HG03342 (cell line): ENCODE measurements at regions not wholly inside any gene's neighbourhood (a gene's known extent, or its start where the extent isn't known, plus 50 kb on each side); places are given as distances from the start of the nearest gene placed in this dataset.
"Not testable (repeated sequence)": the region's sequence is repeated elsewhere in the genome, so short reads cannot be mapped to it uniquely, and the experiment has no call there.

Experiments
- ATAC-seq: cut with Tn5 transposase; IDR thresholded peaks from one replicate; pipeline ENCODE4 v1.9.1; 2021; ENCODE audit warnings: mild to moderate bottlenecking, moderate library complexity; ENCODE audit not compliant: unreplicated experiment

DNA sequence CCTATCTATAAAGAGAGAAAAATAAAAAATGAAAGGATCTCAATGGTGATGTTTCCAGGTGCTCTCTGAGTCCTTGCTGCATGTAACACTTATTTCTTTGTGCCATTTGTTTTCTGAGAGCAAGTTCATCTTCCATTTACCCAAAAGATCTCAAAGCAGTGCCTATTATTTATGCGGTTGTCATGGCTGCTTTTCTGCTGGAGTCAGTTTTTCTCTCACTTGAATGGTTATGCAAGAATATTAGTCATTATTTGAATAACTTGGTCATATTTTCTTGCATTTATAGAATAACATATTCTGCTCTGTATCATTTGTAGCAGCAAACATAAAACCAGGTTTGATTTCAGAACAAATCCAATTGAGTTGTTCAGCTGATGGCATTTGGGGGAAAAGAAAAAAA lies 141.8 kb upstream of the G2E3 start:
- ATAC-seq = no peak

DNA sequence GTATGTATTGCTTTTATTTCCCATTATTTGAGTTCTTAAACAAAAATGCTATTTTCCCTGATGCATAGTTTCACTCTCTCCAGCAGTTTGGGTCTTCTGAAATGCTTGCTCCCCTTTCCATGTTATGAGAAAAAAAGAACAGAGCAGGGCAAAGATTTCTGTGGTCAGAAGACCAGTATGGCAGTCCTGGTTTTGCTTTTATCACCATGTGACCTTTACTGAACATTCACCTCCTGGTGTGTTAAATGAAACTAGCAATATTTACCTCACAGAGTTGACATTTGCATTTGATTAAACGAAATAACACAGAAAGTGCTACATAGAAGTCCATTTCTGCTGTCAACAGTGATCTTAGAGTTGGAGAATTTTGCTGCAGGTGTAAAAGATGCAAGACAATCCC lies 141.0 kb upstream of the G2E3 start:
- ATAC-seq = no peak

DNA sequence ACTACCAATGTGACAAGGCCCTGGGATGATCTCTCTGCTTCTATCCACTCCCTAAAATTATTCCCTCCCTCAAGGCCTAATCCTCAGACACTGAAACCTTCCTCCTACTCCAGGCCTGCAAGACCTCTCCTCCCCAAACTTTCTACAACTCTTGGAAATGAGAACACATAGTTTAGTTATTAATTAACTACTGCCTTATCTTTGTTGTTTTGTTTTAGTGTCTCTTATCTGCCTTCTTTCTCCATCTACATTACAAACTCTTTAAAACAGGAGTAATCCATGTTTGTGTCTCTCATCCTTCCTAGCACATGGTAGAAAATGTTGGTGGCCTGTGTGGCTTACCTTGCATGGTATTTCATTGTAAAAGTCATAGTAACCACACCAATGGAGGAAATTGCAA lies 139.9 kb upstream of the G2E3 start:
- no peak for ATAC-seq

DNA sequence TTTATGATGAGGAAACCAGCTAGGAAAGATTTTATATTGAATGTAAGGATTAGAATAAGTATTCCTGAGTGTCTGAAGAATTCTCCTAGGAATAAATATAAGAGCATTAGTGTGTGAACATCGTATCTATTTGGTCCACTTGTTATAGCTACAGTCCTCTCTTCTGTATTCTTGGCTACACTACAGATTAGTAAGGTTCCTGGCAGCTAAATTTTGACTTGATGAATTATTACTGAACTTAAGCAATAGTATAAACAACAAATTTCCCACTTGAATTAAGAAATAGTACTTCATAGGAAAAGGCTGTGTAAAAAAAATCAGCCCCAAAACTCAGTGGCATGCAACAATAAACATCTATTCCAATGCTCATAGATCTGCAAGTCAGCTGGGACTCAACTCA lies 138.4 kb upstream of the G2E3 start:
- no peak for ATAC-seq

DNA sequence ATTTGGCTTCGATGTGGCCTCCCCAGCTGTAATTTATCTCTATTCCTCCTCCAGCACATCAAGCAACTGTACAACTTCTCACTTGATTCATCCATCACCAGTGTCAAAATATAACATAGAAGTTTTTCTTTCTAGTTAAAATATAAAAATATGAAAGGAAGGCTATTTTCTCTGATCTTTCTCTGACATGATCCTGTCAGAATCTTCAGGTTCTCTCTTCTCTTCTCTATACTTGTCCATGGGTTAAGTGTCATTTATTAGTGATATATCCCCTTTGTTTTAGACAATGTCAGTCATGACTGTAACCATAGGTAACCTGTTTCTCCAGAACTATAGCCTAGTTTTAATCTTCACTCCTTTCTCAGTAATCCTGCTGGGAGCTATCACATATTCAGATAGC lies 132.5 kb upstream of the G2E3 start:
- ATAC-seq = no peak

DNA sequence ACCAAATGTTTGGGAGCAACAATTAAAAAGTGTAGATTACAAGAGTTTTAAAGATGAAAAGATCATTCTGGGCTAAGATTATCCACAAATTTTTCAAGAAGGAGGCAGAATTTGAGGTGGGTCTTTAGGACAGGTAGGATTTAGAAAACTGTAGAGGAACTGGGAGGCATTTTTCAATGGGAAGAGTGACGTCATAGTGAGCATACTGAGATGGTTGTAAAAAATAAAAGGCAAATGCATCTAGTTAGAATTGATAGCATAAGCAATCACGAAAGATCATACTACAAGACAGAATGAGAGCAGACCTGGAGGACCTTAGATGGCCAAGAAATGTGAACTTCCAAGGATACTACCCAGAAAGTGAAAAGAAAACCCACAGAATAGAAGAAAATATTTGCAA lies 131.6 kb upstream of the G2E3 start:
- no peak for ATAC-seq

DNA sequence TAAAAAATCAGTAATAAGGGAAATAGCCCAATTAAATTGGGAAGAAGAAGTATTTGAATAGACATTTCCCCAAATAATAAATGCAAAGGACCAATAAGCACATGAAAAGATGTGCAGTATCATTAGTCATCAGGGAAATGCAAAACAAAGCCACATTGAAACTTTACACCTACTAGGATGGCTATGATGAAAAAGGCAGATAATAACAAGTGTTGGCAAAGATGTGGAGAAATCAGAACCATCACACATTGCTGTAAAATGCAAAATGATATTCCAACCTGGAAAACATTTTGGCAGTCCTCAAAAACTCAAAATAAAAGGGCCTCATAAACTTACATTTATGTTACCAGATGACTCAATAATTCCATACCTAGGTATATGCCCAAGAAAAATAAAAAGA lies 131.1 kb upstream of the G2E3 start:
- ATAC-seq = no peak

DNA sequence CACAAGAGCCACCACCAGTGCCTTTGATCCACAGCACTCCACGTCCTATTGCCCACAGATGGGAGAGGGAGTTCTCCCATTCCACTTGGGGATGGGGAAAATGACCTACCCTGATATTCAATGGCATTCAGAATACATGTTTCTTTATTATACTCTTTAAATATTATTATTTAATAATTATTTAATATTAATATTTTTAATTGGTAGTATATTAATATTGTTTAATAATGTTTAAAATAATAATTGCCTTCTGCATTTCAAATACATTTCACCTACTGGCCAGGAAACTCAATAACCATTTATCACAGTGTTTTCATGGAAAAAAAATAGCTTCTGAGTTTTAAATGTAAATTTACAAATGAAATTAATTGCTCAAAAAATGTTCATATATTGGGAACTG lies 127.4 kb upstream of the G2E3 start:
- no peak for ATAC-seq

DNA sequence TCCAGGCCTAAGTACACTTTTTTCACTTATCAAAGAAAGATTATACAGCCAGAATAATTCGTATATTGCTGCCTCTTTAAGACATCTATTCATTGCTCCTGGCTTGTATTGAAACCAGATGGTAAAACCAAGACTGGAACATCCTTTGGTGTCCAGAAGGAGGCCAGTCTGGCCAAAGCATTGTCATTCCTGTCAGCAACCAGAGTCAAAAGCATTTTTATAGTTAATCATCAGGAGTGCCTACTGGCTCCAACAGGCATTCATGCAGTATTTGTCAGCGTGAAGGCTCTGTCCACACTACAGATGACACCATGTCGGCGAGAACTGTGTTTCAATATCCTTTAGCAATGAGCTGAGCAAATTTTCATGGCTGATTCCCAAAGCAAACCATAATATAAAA lies 118.0 kb upstream of the G2E3 start:
- ATAC-seq = no peak

DNA sequence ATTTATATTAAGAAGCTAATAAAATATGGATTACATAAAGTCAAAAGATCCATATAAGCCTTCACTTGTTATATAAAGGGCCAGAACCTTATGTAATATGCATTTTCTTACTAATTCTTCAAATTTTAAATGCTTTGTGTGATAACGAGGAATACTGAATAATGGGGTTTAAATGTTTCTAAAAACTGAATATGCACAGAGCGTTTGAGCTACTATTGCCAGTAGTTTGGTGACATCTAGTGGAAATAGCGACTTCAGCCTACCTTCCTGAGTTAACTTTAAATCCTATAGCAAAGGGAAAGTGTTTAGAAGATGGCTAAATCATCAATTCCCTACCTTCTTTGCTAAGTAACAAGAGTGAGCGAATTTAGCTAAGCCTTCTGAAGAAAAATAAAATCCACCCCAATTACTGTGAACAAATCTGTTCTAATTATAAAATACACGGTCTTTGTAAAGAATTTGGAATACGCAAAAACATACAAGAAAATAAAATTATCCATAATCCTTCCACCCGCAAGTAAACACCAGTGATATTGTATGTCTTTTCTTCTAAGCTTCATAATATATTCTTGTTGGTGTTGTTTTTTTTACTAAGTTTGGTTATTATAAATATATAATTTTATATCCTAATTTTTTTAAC lies 115.5 kb upstream of the G2E3 start:
- no peak for ATAC-seq

DNA sequence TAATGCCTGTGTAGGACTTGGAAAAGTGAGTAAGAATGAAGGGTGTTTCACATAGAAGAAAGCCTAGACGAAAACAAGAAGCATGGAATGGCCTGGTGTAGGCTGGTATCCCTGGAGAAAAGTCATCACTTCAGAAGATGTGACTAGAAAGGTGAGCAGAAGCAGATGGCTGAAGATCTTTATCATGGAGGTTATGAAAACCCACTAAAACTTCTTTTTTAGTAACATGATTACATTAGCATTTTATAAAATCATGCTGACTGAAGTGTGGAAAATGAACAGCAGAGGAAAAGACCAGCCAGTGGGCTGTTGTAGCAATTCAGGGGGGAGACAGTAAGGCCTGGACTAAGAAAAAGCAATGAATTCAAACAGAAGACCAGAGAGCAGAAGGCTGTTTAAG lies 114.5 kb upstream of the G2E3 start:
- ATAC-seq = no peak

DNA sequence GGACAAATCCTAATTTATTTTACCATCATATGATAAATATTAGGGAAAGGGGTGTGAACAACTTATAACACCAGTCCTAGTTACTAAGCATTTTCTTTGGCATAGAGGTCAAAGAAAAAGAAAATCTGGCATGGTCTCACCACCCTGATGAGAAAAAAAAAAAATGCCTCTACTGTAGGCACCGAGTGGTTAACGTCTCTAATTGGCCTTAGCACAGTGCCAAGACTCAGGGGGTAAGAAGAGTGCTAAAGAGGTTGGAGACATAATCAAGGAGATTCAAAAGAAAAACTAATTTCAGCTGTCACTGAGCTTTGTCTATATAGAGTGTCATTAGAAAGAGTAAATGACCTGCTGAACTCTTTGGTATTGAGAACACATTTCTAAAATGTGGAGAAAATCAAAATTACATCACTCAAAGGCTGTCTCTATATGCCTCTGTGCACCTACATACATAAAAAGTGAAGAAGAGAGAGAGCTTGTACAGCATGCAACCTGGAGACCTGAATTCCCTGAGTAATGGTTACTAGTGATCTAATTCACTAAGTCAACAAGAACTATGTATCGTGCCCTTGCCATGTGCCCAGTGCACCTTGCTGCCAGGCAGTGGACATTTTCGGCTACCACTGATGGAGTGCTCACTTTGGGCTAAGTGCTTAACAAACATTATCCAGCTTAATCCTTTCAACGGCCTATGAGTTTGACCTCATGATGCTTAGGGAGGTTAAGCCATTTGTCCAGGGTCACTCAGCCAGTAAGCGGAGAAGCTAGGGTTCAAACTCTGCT lies 113.8 kb upstream of the G2E3 start:
- no peak for ATAC-seq

DNA sequence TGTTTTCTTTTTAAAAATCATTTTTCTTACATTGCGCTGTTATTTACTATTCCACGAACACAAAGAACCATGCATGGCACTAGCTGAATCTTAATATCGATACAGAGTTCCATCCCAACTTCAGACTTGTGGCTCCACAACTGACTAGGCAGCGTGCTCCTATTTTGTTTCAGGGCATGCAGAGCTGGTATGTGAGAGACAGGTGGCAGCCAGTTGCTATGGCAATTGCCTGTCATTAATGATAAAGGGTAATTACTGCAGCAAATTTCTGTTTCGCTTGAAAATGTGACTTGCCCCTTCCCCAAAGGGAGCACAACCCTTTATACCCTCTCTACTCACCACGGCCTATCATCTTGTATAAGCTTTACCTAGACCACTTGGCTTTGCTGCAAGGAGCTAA lies 113.1 kb upstream of the G2E3 start:
- ATAC-seq = no peak

DNA sequence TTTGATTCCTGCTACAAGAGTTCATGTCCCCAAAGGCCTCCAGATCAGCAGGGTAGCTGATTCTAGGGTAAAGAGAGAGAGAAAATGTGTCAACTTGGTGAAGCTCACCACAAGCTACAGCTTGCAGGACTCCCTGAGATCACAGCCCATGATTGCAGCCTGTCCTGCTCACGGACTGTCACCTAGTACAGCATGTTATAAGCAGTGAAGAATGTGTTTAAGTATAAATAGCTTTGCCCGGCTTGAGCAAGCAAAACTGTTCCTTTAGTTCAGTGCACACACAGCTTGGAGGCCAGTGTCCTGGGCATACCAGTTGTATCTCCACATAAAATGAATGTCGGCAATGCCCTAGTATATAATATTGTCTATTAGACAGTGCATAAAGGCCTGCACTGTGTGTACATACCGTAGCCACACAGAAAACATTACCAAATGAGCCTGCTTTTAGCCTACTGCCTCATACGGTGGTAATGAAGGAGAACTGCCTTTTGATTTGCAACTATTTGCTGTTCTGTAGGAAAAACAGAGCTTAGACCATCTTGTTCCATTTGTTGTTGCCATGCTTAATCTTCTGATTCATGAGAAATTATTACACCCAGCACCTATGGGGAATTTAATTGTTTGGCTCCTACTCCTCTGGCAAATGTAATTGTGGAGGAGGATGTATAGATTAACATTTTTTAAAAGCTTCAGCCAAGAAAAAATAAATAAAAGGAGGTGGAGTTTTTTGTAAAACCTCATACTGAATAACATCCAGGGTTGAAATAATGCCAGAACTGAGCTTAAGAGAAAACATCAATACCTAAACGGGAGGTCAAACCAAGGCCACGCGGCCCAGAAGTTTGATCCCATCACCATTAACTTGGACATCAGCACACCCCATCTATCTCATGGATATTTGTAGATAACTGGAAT lies 108.1 kb upstream of the G2E3 start:
- ATAC-seq = no peak

DNA sequence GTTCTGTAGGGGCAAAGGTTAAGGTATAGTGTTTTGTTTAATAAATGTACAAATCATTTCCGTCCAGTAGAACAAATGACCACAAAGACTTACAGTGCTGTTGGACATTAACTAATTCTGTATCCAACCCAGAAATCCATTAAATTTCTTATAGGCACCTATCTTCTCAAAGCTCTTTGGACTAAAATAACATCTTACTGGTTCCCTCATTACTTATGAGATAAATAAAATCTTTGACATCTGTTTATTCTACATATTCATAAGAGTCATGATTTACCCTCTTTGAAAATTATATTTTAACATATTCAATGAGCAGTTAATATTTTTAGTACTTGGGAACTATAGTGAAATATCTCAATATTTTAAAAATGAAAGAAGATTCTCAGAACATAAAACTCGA lies 102.7 kb upstream of the G2E3 start:
- ATAC-seq = no peak

DNA sequence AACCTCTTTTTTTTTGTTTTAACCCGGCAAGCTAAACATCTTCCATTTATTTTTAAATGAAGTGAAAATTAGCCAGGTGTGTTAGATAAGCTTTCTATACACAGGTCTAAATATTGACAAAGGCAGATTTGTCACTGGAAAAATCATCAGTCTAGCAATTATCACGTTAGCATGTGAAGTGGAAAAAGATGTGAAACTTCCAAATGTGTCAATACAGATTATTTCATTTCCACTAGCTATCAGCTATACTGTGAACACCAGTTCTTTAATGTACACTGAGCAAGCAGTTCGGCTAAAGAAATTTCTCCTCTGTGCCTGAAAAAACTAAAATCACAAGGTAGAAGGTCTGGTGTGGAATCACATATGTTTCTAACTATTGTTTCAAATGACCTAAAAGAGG lies 96.6 kb upstream of the G2E3 start:
- no peak for ATAC-seq

DNA sequence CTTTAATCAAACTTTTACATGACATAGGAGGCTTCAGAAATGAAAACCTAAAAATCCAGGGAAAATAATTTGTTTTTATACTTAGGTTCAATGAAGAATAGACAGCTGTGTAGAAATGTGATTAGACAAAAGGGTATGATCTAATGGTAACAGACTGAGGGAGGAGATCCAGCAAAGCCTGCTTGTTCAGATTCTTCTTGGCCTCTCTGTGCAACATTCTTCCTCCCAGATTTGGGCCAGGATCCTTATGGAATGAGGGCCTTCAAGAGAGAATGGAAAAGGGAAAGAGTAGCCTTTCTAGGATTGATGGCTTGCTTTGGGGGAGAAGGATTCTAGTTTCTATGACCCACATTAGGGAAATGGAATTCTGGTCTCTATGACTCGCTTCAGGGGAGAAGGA lies 94.5 kb upstream of the G2E3 start:
- ATAC-seq = no peak

DNA sequence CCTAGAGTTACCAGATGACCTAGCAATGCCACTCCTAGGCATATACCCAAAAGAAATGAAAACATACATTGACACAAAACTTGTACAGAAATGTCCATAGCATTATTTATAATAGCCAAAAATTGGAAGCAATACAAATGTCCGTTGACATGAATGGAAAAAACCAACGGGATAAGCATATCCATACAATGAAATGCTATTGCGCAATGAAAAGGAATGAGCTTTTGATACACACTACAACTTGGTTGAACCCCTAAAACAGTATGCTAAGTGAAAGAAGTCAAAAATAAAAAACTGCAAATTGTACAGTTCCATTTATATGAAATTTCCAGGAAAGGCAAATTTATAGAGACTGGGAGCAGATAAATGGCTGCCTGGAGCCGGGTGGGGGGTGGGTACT lies 90.6 kb upstream of the G2E3 start:
- ATAC-seq = no peak

DNA sequence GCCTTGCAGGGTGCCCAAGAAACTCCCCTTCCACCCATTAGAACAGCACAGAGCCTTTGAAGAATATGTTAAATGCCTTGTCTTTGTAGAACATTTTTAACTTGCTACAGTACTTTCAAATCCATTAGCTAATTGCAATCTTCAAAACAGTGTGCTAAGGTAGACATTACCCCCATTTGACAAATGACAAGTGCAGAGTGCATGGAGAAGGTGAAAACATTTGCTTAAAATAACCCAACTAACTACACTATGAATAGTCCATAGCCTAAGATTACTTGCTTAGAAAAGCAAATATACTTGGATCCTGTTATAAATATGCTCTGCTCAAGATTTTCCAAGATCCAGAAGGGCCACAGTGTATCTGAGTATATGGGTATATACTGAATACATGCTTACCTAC lies 87.0 kb upstream of the G2E3 start:
- ATAC-seq = no peak

DNA sequence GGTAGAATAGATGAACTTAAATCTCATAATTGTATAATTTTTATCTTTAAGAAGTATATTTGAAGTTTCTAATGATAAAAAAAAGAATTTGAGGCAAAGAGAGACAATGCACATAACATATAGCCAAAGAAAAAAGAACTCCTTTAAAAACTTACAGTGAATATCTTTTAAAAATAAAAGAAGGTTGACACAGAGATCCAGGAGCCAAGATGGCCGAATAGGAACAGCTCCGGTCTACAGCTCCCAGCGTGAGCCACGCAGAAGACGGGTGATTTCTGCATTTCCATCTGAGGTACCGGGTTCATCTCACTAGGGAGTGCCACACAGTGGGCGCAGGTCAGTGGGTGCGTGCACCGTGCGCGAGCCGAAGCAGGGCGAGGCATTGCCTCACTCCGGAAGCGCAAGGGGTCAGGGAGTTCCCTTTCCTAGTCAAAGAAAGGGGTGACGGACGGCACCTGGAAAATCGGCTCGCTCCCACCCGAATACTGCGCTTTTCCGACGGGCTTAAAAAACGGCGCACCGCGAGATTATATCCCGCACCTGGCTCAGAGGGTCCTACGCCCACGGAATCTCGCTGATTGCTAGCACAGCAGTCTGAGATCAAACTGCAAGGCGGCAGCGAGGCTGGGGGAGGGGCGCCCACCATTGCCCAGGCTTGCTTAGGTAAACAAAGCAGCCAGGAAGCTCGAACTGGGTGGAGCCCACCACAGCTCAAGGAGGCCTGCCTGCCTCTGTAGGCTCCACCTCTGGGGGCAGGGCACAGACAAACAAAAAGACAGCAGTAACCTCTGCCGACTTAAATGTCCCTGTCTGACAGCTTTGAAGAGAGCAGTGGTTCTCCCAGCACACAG lies 84.9 kb upstream of the G2E3 start:
- not testable (repeated sequence) for ATAC-seq

DNA sequence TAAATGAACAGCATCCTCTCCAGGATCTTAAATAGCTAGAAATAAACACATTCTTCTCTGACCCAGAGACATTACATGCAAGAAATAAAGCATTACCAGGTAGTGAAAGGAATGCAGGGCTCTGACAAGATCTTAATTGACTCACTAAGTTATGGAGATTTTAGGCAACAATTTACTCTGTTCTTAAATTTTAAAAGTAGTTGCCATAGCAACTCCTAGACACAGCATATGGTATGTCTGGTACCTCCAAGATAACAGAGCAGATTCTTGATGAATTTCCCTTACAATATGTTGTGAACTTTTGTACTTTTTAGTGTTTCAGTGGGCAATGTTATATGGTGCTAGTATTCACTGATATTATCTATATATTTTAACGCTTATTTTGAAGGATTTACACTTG lies 76.7 kb upstream of the G2E3 start:
- no peak for ATAC-seq
